HUES6 (cell line): ENCODE measurements at regions not wholly inside any gene's neighbourhood (a gene's known extent, or its start where the extent isn't known, plus 50 kb on each side); places are given as distances from the start of the nearest gene placed in this dataset.

Experiments
- H3K27ac ChIP-seq: 2 replicates; pipeline ENCODE4 v1.7.0; 2013; ENCODE audit warnings: low read depth, mild to moderate bottlenecking, low read length, inconsistent platforms
- H3K27me3 ChIP-seq: 2 replicates; pipeline ENCODE4 v1.6.1; 2013; ENCODE audit warnings: low read length; ENCODE audit not compliant: control insufficient read depth, insufficient read depth
- H3K36me3 ChIP-seq: 2 replicates; pipeline ENCODE4 v1.6.1; 2013; ENCODE audit warnings: low read length; ENCODE audit not compliant: control insufficient read depth, insufficient read depth
- H3K4me1 ChIP-seq: 2 replicates; pipeline ENCODE4 v1.6.1; 2013; ENCODE audit warnings: low read length; ENCODE audit not compliant: control insufficient read depth, insufficient read depth
- H3K4me3 ChIP-seq: 2 replicates; pipeline ENCODE4 v1.5.1; 2013; ENCODE audit warnings: low read depth, low read length
- H3K9ac ChIP-seq: one replicate; pipeline ENCODE4 v1.6.1; 2013; ENCODE audit warnings: mild to moderate bottlenecking, low read length
- H3K9me3 ChIP-seq: 2 replicates; pipeline ENCODE4 v1.6.1; 2013; ENCODE audit warnings: low read depth, low read length; ENCODE audit not compliant: control insufficient read depth, insufficient read depth

- Histone ChIP-seq H3K9ac (no peak overlapping the region), H3K4me1 (no peaks in the 10 kb centered on the region), H3K36me3 (no peaks in the 10 kb centered on the region), H3K9me3 (no peaks in the 10 kb centered on the region), H3K4me3 (no peak overlapping the region), H3K27me3 (no peaks in the 10 kb centered on the region; the same call in 1 of the 2 replicates), H3K27ac (no peak overlapping the region)
Measured at GRCh38 chr4:19382993-19383756, 868.5 kb upstream of the SLIT2 start.

GRCh38 chr4:19381068-19381467 is 870.6 kb upstream of the SLIT2 start:
- no peaks in the 10 kb centered on the region; the same call in 1 of the 2 replicates for H3K27me3 ChIP-seq
- H3K36me3 ChIP-seq: no peaks in the 10 kb centered on the region
- no peaks in the 10 kb centered on the region for H3K4me1 ChIP-seq
- H3K9ac ChIP-seq: no peak overlapping the region
- no peaks in the 10 kb centered on the region for H3K9me3 ChIP-seq
- no peak overlapping the region for H3K4me3 ChIP-seq
- no peak overlapping the region for H3K27ac ChIP-seq

GRCh38 chr4:19380600-19380999 is 871.1 kb upstream of the SLIT2 start:
- Histone ChIP-seq H3K27me3 (no peaks in the 10 kb centered on the region; the same call in 1 of the 2 replicates), H3K4me1 (no peaks in the 10 kb centered on the region), H3K36me3 (no peaks in the 10 kb centered on the region), H3K9ac (no peak overlapping the region), H3K27ac (no peak overlapping the region), H3K9me3 (no peaks in the 10 kb centered on the region), H3K4me3 (no peak overlapping the region)

- no peaks in the 10 kb centered on the region for H3K27me3 ChIP-seq
- H3K9ac ChIP-seq: no peak overlapping the region
- no peaks in the 10 kb centered on the region for H3K4me1 ChIP-seq
- H3K9me3 ChIP-seq: no peaks in the 10 kb centered on the region
- no peak overlapping the region for H3K4me3 ChIP-seq
- H3K36me3 ChIP-seq: no peaks in the 10 kb centered on the region
- no peak overlapping the region for H3K27ac ChIP-seq
Measured at GRCh38 chr4:19379191-19379708, 872.5 kb upstream of the SLIT2 start.

GRCh38 chr4:19375931-19376330 is 875.8 kb upstream of the SLIT2 start:
- H3K4me1 ChIP-seq: no peaks in the 10 kb centered on the region
- H3K4me3 ChIP-seq: no peak overlapping the region
- no peaks in the 10 kb centered on the region for H3K9me3 ChIP-seq
- no peak overlapping the region for H3K9ac ChIP-seq
- no peaks in the 10 kb centered on the region for H3K36me3 ChIP-seq
- no peaks in the 10 kb centered on the region for H3K27me3 ChIP-seq
- H3K27ac ChIP-seq: no peak overlapping the region

GRCh38 chr4:19375136-19375804 is 876.4 kb upstream of the SLIT2 start:
- H3K36me3 ChIP-seq: no peaks in the 10 kb centered on the region
- H3K9me3 ChIP-seq: no peaks in the 10 kb centered on the region
- no peak overlapping the region for H3K9ac ChIP-seq
- no peaks in the 10 kb centered on the region for H3K27me3 ChIP-seq
- no peak overlapping the region for H3K4me3 ChIP-seq
- H3K27ac ChIP-seq: no peak overlapping the region
- no peaks in the 10 kb centered on the region for H3K4me1 ChIP-seq

GRCh38 chr4:19372390-19372789 is 879.3 kb upstream of the SLIT2 start:
- Histone ChIP-seq H3K4me3 (no peak overlapping the region), H3K4me1 (no peaks in the 10 kb centered on the region), H3K36me3 (no peaks in the 10 kb centered on the region), H3K9ac (no peak overlapping the region), H3K27me3 (no peaks in the 10 kb centered on the region), H3K9me3 (no peaks in the 10 kb centered on the region), H3K27ac (no peak overlapping the region)

GRCh38 chr4:19368800-19369199 is 882.9 kb upstream of the SLIT2 start:
- no peak overlapping the region for H3K9ac ChIP-seq
- no peaks in the 10 kb centered on the region for H3K4me1 ChIP-seq
- H3K9me3 ChIP-seq: no peaks in the 10 kb centered on the region
- H3K4me3 ChIP-seq: no peak overlapping the region
- H3K27me3 ChIP-seq: no peaks in the 10 kb centered on the region
- no peak overlapping the region for H3K27ac ChIP-seq
- H3K36me3 ChIP-seq: no peaks in the 10 kb centered on the region

GRCh38 chr4:19366916-19367315 is 884.8 kb upstream of the SLIT2 start:
- Histone ChIP-seq H3K9ac (no peak overlapping the region), H3K27ac (no peak overlapping the region), H3K36me3 (no peaks in the 10 kb centered on the region), H3K9me3 (no peaks in the 10 kb centered on the region), H3K4me3 (no peak overlapping the region), H3K27me3 (no peaks in the 10 kb centered on the region), H3K4me1 (no peaks in the 10 kb centered on the region)

GRCh38 chr4:19358015-19358414 is 893.7 kb upstream of the SLIT2 start:
- no peaks in the 10 kb centered on the region for H3K4me1 ChIP-seq
- no peaks in the 10 kb centered on the region for H3K27me3 ChIP-seq
- H3K4me3 ChIP-seq: no peak overlapping the region
- H3K9ac ChIP-seq: no peak overlapping the region
- no peak overlapping the region for H3K27ac ChIP-seq
- no peaks in the 10 kb centered on the region for H3K36me3 ChIP-seq
- no peaks in the 10 kb centered on the region for H3K9me3 ChIP-seq

GRCh38 chr4:19349416-19349815 is 902.3 kb upstream of the SLIT2 start:
- H3K36me3 ChIP-seq: no peaks in the 10 kb centered on the region
- no peaks in the 10 kb centered on the region for H3K27me3 ChIP-seq
- H3K27ac ChIP-seq: no peak overlapping the region
- no peaks in the 10 kb centered on the region for H3K4me1 ChIP-seq
- no peak overlapping the region for H3K4me3 ChIP-seq
- H3K9ac ChIP-seq: no peak overlapping the region
- H3K9me3 ChIP-seq: no peaks in the 10 kb centered on the region
